Mucosa of stomach (tissue), 1 donor: ENCODE measurements at regions not wholly inside any gene's neighbourhood (a gene's known extent, or its start where the extent isn't known, plus 50 kb on each side); places are given as distances from the start of the nearest gene placed in this dataset.
"Not testable (repeated sequence)": the region's sequence is repeated elsewhere in the genome, so short reads cannot be mapped to it uniquely, and the experiment has no call there.

ENCODE experiments used
- H3K27me3 ChIP-seq: one replicate; pipeline ENCODE4 v1.7.0; 2013; ENCODE audit warnings: mild to moderate bottlenecking, low read length; ENCODE audit not compliant: control insufficient read depth, insufficient read depth
- H3K36me3 ChIP-seq: one replicate; pipeline ENCODE4 v1.7.0; 2013; ENCODE audit warnings: low read length; ENCODE audit not compliant: control insufficient read depth, insufficient read depth
- H3K4me1 ChIP-seq: one replicate; pipeline ENCODE4 v1.7.0; 2013; ENCODE audit warnings: mild to moderate bottlenecking, low read length; ENCODE audit not compliant: control insufficient read depth, insufficient read depth
- H3K4me3 ChIP-seq: one replicate; pipeline ENCODE4 v1.7.0; 2013; ENCODE audit warnings: low read length
- H3K9ac ChIP-seq: one replicate; pipeline ENCODE4 v1.7.0; 2013; ENCODE audit warnings: mild to moderate bottlenecking, low read length, moderate library complexity
- H3K9me3 ChIP-seq: one replicate; pipeline ENCODE4 v1.7.0; 2013; ENCODE audit warnings: mild to moderate bottlenecking, low read length, moderate library complexity; ENCODE audit not compliant: control insufficient read depth
- donor health status: Pancreatic carcinoma.

- Histone ChIP-seq H3K36me3 (no peaks in the 10 kb centered on the region), H3K27me3 (no peaks in the 10 kb centered on the region), H3K9me3 (no peaks in the 10 kb centered on the region), H3K4me3 (no peak overlapping the region), H3K4me1 (no peaks in the 10 kb centered on the region), H3K9ac (no peak overlapping the region)
These were observed 1468.2 kb upstream of the ACVR2A start for GRCh38 chr2:146376511-146377064.

GRCh38 chr2:146374505-146374904 lies 1470.3 kb upstream of the ACVR2A start:
- H3K36me3 ChIP-seq, result no peaks in the 10 kb centered on the region
- H3K9ac ChIP-seq, result no peak overlapping the region
- H3K4me3 ChIP-seq, result no peak overlapping the region
- no peaks in the 10 kb centered on the region for H3K4me1 ChIP-seq
- H3K27me3 ChIP-seq, result no peaks in the 10 kb centered on the region
- H3K9me3 ChIP-seq, result no peaks in the 10 kb centered on the region

DNA sequence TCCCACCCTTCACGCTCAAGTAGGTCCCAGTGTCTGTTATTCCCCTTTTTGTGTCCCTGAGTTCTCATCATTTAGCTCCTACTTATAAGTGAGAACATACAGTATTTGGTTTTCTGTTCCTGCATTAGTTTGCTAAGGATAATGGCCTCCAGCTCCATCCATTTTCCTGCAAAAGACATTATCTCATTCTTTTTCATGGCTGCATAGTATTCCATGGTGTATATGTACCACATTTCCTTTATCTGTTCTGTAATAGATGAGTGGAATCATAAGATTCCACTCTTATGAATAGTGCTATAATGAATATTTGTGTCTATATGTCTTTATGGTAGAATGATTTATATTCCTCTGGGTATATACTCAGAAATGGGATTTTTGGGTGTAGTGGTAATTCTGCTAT lies 1473.5 kb upstream of the ACVR2A start:
- H3K36me3 ChIP-seq, result not testable (repeated sequence)

DNA sequence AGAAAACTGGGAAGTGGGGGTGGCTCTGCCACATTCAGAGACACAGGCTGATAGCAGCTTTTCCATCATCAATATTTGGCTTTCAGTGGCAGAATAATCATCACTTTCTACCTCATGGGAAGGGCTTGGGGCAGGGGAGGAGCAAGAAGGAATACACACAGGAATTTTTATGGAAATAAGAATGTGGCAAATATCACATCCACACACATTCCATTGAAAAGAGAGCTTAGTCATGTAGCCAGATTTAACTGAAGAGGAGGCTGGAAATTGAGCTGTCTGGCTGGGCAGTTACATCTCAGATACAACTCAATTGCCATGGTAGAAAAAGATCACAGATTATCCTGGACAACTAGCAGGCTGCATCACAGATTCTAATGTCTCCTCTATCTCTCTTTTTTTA lies 1474.0 kb upstream of the ACVR2A start:
- H3K36me3 ChIP-seq, result no peaks in the 10 kb centered on the region

More for the DNA sequence above, 1473.5 kb upstream of the ACVR2A start:
- H3K4me1 ChIP-seq, H3K9me3 ChIP-seq, H3K4me3 ChIP-seq, H3K9ac ChIP-seq, H3K27me3 ChIP-seq: not testable (repeated sequence)

DNA sequence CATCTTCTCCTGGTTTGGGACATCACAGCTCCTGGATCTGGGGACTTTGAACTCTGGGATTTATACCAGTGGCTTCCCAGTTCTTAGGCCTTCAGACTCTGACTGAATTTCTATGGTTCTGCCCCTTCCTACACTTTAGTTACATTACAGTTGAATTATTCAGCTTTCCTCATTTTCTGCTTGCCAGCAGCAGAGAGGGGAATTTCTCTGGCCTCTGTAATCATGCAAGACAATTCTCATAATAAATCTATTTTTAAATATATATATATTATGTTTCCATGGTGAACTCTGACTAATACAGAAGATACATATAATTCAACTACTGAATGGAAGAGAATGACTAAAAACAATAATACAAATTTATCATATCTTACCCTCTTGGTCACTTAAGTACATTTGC lies 1478.6 kb upstream of the ACVR2A start:
- Histone ChIP-seq H3K36me3 (no peaks in the 10 kb centered on the region), H3K9ac (no peak overlapping the region), H3K27me3 (no peaks in the 10 kb centered on the region)

More for the DNA sequence above, 1474.0 kb upstream of the ACVR2A start:
- Histone ChIP-seq H3K9me3 (no peaks in the 10 kb centered on the region), H3K27me3 (no peaks in the 10 kb centered on the region), H3K4me1 (no peaks in the 10 kb centered on the region), H3K4me3 (no peak overlapping the region), H3K9ac (no peak overlapping the region)

DNA sequence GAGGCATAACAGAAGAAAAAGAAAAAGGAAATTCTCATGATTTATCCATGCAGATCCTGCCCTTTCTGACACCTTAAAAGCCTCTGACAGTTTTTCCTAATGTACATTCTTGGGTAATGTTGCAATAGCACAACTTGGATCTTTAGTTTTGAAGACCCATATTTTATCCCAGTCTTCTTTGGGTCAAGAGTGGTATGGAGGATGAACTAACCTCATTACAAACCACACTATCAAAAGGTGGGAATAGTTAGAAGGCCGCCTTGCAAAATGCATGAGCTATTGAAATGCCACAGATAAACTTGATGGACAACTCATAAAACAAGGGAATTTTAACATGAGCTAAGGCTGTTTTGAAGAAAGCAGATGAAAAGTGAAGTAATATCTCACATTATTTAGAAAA lies 1479.8 kb upstream of the ACVR2A start:
- H3K4me1 ChIP-seq, result no peaks in the 10 kb centered on the region
- no peak overlapping the region for H3K9ac ChIP-seq
- no peaks in the 10 kb centered on the region for H3K9me3 ChIP-seq
- H3K4me3 ChIP-seq, result no peak overlapping the region
- no peaks in the 10 kb centered on the region for H3K36me3 ChIP-seq
- no peaks in the 10 kb centered on the region for H3K27me3 ChIP-seq

More for the DNA sequence above, 1478.6 kb upstream of the ACVR2A start:
- no peaks in the 10 kb centered on the region for H3K4me1 ChIP-seq
- H3K4me3 ChIP-seq, result no peak overlapping the region
- H3K9me3 ChIP-seq, result no peaks in the 10 kb centered on the region

- Histone ChIP-seq H3K27me3 (no peaks in the 10 kb centered on the region), H3K9me3 (no peaks in the 10 kb centered on the region), H3K4me1 (no peaks in the 10 kb centered on the region), H3K36me3 (no peaks in the 10 kb centered on the region), H3K4me3 (no peak overlapping the region), H3K9ac (no peak overlapping the region)
These were observed 1481.1 kb upstream of the ACVR2A start for GRCh38 chr2:146363731-146364130.

DNA sequence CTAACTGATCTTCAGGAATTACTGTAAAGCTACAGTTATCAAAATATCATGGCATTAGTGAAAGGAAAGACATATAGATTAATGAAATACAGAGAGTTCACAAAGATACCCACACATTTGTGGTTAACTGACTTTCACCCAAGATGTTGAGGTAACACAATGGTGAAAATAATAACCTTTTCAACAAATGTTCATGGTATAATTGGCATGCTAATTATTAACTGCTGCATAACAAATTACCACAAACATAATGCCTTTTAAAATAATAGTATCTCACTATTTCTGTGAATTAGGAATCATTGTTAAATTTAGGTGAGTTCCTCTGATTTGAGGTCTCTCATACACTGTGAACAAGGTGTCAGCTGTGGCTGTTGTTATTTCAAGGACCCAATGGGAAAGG lies 1493.1 kb upstream of the ACVR2A start:
- Histone ChIP-seq H3K9ac (no peak overlapping the region), H3K4me3 (no peak overlapping the region), H3K9me3 (no peaks in the 10 kb centered on the region), H3K4me1 (no peaks in the 10 kb centered on the region), H3K36me3 (no peaks in the 10 kb centered on the region), H3K27me3 (no peaks in the 10 kb centered on the region)

DNA sequence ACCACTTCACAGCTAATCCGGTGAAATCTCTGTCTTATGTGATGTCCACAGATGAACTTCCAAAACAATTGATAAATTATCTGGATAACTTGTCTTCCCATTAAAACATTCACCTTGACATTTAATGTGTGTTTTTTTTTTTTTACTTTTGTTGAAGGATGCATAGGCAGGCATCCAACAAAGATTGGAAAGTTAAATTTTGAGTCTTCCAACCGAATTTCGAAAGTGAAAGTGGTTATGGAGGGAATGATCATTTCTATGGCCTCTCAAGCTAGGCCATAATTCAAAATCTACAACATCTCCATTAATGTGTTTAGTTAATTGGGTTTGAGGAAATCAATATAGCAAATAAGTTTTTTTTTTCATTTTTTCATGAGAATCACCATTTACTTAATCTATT lies 1495.5 kb upstream of the ACVR2A start:
- H3K4me3 ChIP-seq, result no peak overlapping the region
- no peaks in the 10 kb centered on the region for H3K36me3 ChIP-seq
- no peaks in the 10 kb centered on the region for H3K27me3 ChIP-seq

GRCh38 chr2:146324951-146325350 lies 1519.9 kb upstream of the ACVR2A start:
- H3K4me1 ChIP-seq, result no peaks in the 10 kb centered on the region
- H3K36me3 ChIP-seq, result no peaks in the 10 kb centered on the region
- H3K4me3 ChIP-seq, result no peak overlapping the region
- H3K27me3 ChIP-seq, result peaks cover 4% of the 10 kb centered on the region
- H3K9me3 ChIP-seq, result no peaks in the 10 kb centered on the region
- H3K9ac ChIP-seq, result no peak overlapping the region

More for the DNA sequence above, 1495.5 kb upstream of the ACVR2A start:
- H3K4me1 ChIP-seq, result no peaks in the 10 kb centered on the region
- no peaks in the 10 kb centered on the region for H3K9me3 ChIP-seq
- H3K9ac ChIP-seq, result no peak overlapping the region

DNA sequence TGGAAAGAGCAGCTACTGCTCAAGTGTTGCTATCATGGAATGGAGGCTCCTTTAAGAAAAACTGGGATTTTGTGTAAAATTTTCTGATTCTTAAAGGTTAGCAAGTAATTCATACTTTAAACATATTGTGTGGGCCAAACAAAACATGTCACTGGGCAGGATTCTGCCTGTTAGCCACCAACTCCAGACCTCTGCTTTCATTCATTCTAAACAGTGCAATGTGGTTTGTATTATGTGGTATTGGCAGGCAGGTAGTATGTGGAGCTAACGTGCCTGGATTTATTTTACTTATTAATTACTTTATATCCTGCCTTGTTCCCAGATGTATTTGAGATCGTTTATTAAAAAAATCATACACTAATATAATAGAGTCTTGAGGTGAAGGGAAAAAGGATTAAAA lies 1521.3 kb upstream of the ACVR2A start:
- no peaks in the 10 kb centered on the region for H3K4me1 ChIP-seq
- H3K36me3 ChIP-seq, result no peaks in the 10 kb centered on the region
- peaks cover 4% of the 10 kb centered on the region for H3K27me3 ChIP-seq
- H3K9me3 ChIP-seq, result no peaks in the 10 kb centered on the region
- no peak overlapping the region for H3K9ac ChIP-seq
- no peak overlapping the region for H3K4me3 ChIP-seq

GRCh38 chr2:146321175-146321574 lies 1523.7 kb upstream of the ACVR2A start:
- no peak overlapping the region for H3K9ac ChIP-seq
- H3K9me3 ChIP-seq, result no peaks in the 10 kb centered on the region
- no peaks in the 10 kb centered on the region for H3K4me1 ChIP-seq
- H3K36me3 ChIP-seq, result no peaks in the 10 kb centered on the region
- H3K4me3 ChIP-seq, result no peak overlapping the region
- peaks cover 4% of the 10 kb centered on the region for H3K27me3 ChIP-seq

DNA sequence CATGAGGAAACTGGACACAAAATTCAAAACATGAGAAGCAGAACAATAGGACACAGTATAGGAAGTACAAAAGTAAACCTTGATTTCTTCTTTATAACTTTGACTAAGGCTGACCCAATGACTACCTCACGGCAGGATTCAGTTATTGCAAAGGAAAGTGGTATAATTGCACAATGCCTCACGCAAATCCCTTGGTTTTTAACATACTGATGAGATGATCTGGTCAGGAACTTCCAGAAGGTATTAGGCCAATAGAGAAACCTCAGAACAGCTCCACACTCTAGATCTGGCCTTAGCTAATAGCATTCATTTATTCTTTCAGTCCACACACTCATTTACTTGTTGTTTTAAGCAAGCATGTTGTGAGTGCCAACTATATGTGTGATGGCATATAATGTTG lies 1526.9 kb upstream of the ACVR2A start:
- Histone ChIP-seq H3K9me3 (no peaks in the 10 kb centered on the region), H3K4me1 (no peaks in the 10 kb centered on the region), H3K9ac (no peak overlapping the region), H3K36me3 (no peaks in the 10 kb centered on the region), H3K27me3 (peaks cover 4% of the 10 kb centered on the region), H3K4me3 (no peak overlapping the region)
